ENCODE measurements at regions not wholly inside any gene's neighbourhood (a gene's known extent, or its start where the extent isn't known, plus 50 kb on each side); places are given as distances from the start of the nearest gene placed in this dataset.

GRCh38 chr6:139551376-139551775 is 176.9 kb upstream of the CITED2 start:
- TF ChIP-seq CTCF (IDR thresholded peaks at IDR 0.05; ENCODE audit: insufficient read depth, low read length, poor library complexity, severe bottlenecking) (no peak), EZH2phosphoT487 (conservative IDR thresholded peaks at IDR 0.05; ENCODE audit: low read length) (no peak)
- no peaks in the 10 kb centered on the region for H3K36me3 ChIP-seq (ENCODE audit: low read length)
- no peak overlapping the region for H3K4me2 ChIP-seq (ENCODE audit: low read depth, low read length, poor library complexity, severe bottlenecking)
- H2AFZ ChIP-seq (ENCODE audit: low read depth, low read length, severe bottlenecking), result no peak overlapping the region
- H3K9me2 ChIP-seq (replicated peaks; ENCODE audit: insufficient read depth, low read length), result no peaks in the 10 kb centered on the region
- H4K20me1 ChIP-seq (ENCODE audit: low read depth, low read length), result no peaks in the 10 kb centered on the region
- H3K9ac ChIP-seq (ENCODE audit: low read length), result no peak overlapping the region
- H3K79me2 ChIP-seq (ENCODE audit: insufficient read depth, low read length), result no peaks in the 10 kb centered on the region
- H3K27ac ChIP-seq (ENCODE audit: low read depth, low read length), result no peak overlapping the region
- no peaks in the 10 kb centered on the region for H3K27me3 ChIP-seq (ENCODE audit: low read length)
- no peaks in the 10 kb centered on the region for H3F3A ChIP-seq (ENCODE audit: insufficient read depth)
- H3K9me3 ChIP-seq (ENCODE audit: insufficient read depth, low read length), result no peaks in the 10 kb centered on the region
- H3K4me3 ChIP-seq (ENCODE audit: insufficient read depth, low read length, poor library complexity, severe bottlenecking), result no peak overlapping the region

- H3K4me3 ChIP-seq (ENCODE audit: insufficient read depth, low read length, poor library complexity, severe bottlenecking), result no peak overlapping the region
- H3K4me2 ChIP-seq (ENCODE audit: low read depth, low read length, poor library complexity, severe bottlenecking), result no peak overlapping the region
- no peak overlapping the region for H3K27ac ChIP-seq (ENCODE audit: low read depth, low read length)
Observed at GRCh38 chr6:139550361-139550760, 175.9 kb upstream of the CITED2 start.

DNA sequence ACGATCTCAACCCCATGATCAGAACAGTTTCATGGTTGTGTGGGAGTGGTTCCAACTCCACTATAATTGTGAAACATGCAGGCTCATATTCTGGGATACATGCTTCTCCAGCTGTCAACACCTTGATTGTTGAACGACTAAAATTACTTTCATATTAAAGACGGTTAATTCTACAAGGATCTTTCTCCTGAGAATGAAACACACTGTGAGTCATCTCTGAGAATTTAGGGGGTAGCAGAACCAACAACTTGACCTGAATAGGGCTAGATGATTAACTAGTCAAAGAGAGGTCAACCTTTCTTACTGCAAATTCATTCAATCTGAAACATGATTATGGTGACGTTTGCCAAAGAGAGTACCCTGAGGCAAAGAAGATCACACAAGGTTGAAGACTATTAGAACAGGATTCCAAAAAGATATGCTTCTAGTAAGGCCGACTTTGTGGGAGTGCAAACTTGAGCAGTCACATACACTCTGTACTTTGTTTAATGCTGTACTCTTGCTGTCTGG is 175.2 kb upstream of the CITED2 start:
- no peaks in the 10 kb centered on the region for H3K36me3 ChIP-seq (ENCODE audit: low read length)

More at GRCh38 chr6:139550361-139550760, 175.9 kb upstream of the CITED2 start:
- Histone ChIP-seq H2AFZ (ENCODE audit: low read depth, low read length, severe bottlenecking) (no peak overlapping the region), H3K27me3 (ENCODE audit: low read length) (no peaks in the 10 kb centered on the region), H3K79me2 (ENCODE audit: insufficient read depth, low read length) (no peaks in the 10 kb centered on the region), H3K9me3 (ENCODE audit: insufficient read depth, low read length) (no peaks in the 10 kb centered on the region), H3K36me3 (ENCODE audit: low read length) (no peaks in the 10 kb centered on the region), H3K9ac (ENCODE audit: low read length) (no peak overlapping the region), H4K20me1 (ENCODE audit: low read depth, low read length) (no peaks in the 10 kb centered on the region), H3F3A (ENCODE audit: insufficient read depth) (no peaks in the 10 kb centered on the region), H3K9me2 (replicated peaks; ENCODE audit: insufficient read depth, low read length) (no peaks in the 10 kb centered on the region)
- TF ChIP-seq CTCF (IDR thresholded peaks at IDR 0.05; ENCODE audit: insufficient read depth, low read length, poor library complexity, severe bottlenecking) (no peak), EZH2phosphoT487 (conservative IDR thresholded peaks at IDR 0.05; ENCODE audit: low read length) (no peak)

More for the DNA sequence above, 175.2 kb upstream of the CITED2 start:
- Histone ChIP-seq H3K4me3 (ENCODE audit: insufficient read depth, low read length, poor library complexity, severe bottlenecking) (no peak overlapping the region), H3K9ac (ENCODE audit: low read length) (no peak overlapping the region), H2AFZ (ENCODE audit: low read depth, low read length, severe bottlenecking) (no peak overlapping the region), H3K9me3 (ENCODE audit: insufficient read depth, low read length) (no peaks in the 10 kb centered on the region), H4K20me1 (ENCODE audit: low read depth, low read length) (no peaks in the 10 kb centered on the region), H3K27me3 (ENCODE audit: low read length) (no peaks in the 10 kb centered on the region), H3K79me2 (ENCODE audit: insufficient read depth, low read length) (no peaks in the 10 kb centered on the region), H3K4me2 (ENCODE audit: low read depth, low read length, poor library complexity, severe bottlenecking) (no peak overlapping the region), H3K27ac (ENCODE audit: low read depth, low read length) (no peak overlapping the region), H3F3A (ENCODE audit: insufficient read depth) (no peaks in the 10 kb centered on the region), H3K9me2 (replicated peaks; ENCODE audit: insufficient read depth, low read length) (no peaks in the 10 kb centered on the region)
- TF ChIP-seq CTCF (IDR thresholded peaks at IDR 0.05; ENCODE audit: insufficient read depth, low read length, poor library complexity, severe bottlenecking) (no peak), EZH2phosphoT487 (conservative IDR thresholded peaks at IDR 0.05; ENCODE audit: low read length) (no peak)
